Activated T-helper 2 cell treated with anti-CD3 and anti-CD28 coated beads, Interferon-gamma antibody, Interleukin-2, Interleukin-4, amounts not matched to agents 10 μg/mL and 5 μg/mL and 100 μg/mL, durations not matched to agents 14 hours and 24 hours and 36 hours (primary cell): ENCODE measurements at regions not wholly inside any gene's neighbourhood (a gene's known extent, or its start where the extent isn't known, plus 50 kb on each side); places are given as distances from the start of the nearest gene placed in this dataset.

Source experiments
- DNase-seq: peaks from one replicate; pipeline ENCODE4 v3.0.0; 2021; ENCODE audit warnings: low spot score
- H3K27ac Mint-ChIP-seq: one replicate; pipeline ENCODE4 v1.8.0; 2021; ENCODE audit warnings: mixed read lengths
- H3K27me3 Mint-ChIP-seq: one replicate; pipeline ENCODE4 v1.8.0; 2021; ENCODE audit warnings: low read depth, mixed read lengths
- H3K36me3 Mint-ChIP-seq: one replicate; pipeline ENCODE4 v1.8.0; 2021; ENCODE audit warnings: low read depth, mixed read lengths
- H3K4me1 Mint-ChIP-seq: one replicate; pipeline ENCODE4 v1.8.0; 2021; ENCODE audit warnings: low read depth, mixed read lengths
- H3K4me3 Mint-ChIP-seq: one replicate; pipeline ENCODE4 v1.8.0; 2021; ENCODE audit warnings: low read depth, mild to moderate bottlenecking, moderate library complexity, mixed read lengths
- H3K9me3 Mint-ChIP-seq: one replicate; pipeline ENCODE4 v1.8.0; 2021; ENCODE audit warnings: mixed read lengths
- intact Hi-C: fragments of 100-400 bp; cut with micrococcal nuclease; formaldehyde crosslinking; loops from one replicate; pipeline ENCODE4 v1.15.1; 2023

DNA sequence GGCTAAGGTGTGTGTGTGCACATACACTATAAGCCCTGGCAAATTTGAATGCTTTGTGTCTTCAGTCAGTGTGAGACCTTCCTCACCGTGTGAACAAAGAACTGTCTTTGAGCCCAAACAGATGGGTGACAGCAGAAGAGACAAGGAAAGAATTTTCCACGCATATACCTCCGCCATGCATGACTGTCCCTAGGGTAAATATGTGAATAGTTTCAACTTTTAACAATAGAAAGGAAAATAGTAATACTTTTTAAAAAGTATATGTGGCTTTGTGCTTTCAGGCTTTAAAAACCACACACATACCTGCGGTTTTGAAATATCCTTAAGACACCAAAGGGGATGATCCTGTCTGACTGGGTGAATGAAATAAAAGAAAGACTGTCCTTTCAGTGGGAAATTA lies 438.6 kb upstream of the MPDZ start:
- H3K4me3 Mint-ChIP-seq: no peak overlapping the region

DNA sequence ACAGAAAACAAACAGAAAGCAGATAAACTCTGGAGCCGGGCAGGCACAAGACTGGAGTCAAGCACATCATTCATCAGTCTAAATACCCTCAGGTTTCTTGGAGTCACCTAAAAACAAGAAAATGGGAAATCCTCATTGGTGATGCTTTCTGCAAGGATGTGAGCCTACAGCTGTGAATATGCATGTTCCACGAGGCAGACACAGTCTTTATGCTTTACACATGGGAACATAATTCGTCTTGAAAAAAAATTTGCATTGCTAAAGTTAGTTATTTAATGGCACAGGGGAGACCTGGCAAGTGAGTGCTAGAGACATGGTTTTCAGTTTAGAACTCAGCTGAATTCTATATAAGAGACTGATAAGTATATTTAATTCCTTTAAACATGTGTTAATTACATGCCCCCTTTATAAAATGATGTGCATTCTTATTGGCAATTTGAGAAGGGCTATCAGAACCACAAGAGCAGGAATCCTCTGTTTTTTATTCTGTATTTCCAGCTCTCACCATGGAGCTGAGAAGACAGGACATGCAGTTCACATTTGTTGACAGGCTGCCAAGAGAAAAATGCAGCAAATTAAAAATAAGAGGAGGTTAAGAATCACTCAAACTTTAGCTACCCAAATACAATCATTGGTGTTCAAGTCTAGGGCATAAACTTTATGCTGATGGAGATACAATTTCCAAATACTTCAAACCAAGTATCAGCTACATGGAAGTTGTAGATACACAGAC lies 438.0 kb upstream of the MPDZ start:
- no peaks in the 10 kb centered on the region for H3K4me1 Mint-ChIP-seq
- no peak overlapping the region for H3K4me3 Mint-ChIP-seq
- H3K36me3 Mint-ChIP-seq: no peaks in the 10 kb centered on the region
- DNase-seq: no peak
- no peaks in the 10 kb centered on the region for H3K9me3 Mint-ChIP-seq
- no peaks in the 10 kb centered on the region for H3K27me3 Mint-ChIP-seq
- no peak overlapping the region for H3K27ac Mint-ChIP-seq
- intact Hi-C loops: no loop called here

More for the DNA sequence above, 438.6 kb upstream of the MPDZ start:
- Mint-ChIP-seq H3K27me3 (no peaks in the 10 kb centered on the region), H3K36me3 (no peaks in the 10 kb centered on the region), H3K4me1 (no peaks in the 10 kb centered on the region), H3K27ac (no peak overlapping the region), H3K9me3 (no peaks in the 10 kb centered on the region)
- intact Hi-C loops: no loop called here
- DNase-seq: no peak

DNA sequence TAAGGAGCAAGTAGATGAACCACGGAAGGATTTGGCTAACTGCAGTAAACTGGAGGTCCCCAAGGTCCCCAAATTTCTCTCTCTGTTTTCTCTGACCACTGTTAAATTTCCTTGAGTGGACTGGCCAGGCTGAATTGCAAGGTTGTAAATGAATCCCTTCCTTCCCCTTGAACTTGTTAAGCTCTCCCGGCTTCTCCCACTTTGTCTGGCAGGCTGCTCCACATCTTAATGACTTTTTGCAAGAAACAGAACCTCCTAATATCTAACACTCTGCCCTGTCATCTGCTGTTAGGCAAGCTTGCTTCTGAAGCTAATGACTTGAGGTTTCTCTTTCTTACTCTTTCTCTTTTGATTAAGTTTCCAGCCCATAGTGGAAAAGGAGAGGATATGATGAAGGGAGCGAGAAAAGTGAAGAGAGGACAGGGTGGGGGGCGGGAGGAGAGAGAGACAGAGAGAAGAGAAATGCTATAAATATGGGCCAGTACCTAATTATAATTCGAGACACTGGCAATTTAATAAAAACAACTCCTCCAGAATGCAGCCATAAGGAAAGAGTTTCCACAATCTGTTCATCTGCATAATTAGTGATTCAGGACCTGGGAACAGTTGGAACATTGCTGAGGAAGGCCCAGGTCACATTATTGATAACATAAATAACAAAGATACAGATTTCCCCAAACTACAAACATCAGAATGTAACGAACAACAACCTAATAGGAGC lies 437.3 kb upstream of the MPDZ start:
- Mint-ChIP-seq H3K4me3 (no peak overlapping the region), H3K9me3 (no peaks in the 10 kb centered on the region), H3K27ac (no peak overlapping the region), H3K36me3 (no peaks in the 10 kb centered on the region), H3K4me1 (no peaks in the 10 kb centered on the region), H3K27me3 (no peaks in the 10 kb centered on the region)
- intact Hi-C loops: no loop called here
- DNase-seq: no peak

DNA sequence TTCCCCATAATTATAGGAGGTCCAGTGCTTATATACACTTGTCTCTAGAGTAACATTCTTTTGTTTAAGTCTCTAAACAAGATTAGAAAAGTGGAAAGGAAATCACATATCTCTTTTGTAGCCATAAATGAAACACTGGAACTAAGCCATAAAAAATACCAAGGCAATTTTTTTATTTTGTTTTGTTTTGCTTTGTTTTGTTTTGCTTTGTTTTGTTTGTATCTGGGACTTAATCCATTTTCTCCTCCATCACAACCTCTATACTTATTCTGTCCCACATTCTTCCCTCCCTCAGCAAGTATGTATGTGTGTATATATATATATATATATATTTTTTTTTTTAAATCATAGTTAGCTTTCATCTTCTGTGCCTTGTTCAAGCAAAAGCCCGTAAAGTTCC lies 436.6 kb upstream of the MPDZ start:
- no peaks in the 10 kb centered on the region for H3K27me3 Mint-ChIP-seq
- H3K4me3 Mint-ChIP-seq: no peak overlapping the region
- no peak for DNase-seq
- intact Hi-C loops: no loop called here
- H3K4me1 Mint-ChIP-seq: no peaks in the 10 kb centered on the region
- no peaks in the 10 kb centered on the region for H3K9me3 Mint-ChIP-seq
- H3K36me3 Mint-ChIP-seq: no peaks in the 10 kb centered on the region
- no peak overlapping the region for H3K27ac Mint-ChIP-seq

DNA sequence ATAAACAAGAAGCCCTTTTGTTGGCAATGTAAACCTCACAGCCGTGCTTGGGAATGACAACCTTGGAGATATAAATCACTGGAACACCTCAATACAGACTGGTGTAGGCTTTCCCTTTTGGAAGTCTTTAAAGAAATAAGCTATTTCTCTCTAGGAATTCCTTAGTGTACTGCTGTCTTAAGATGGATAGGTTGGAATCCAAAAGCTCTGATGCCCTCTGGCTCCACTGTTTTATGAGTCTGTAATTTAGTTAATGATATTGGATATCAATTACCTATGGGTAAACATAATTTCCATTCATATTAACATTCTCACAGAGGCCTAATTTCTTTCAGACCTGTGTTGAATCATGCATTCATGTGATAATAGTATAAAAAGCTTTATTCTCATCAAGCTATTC lies 435.9 kb upstream of the MPDZ start:
- H3K36me3 Mint-ChIP-seq: no peaks in the 10 kb centered on the region
- DNase-seq: no peak
- no peaks in the 10 kb centered on the region for H3K27me3 Mint-ChIP-seq
- peaks cover 3% of the 10 kb centered on the region for H3K9me3 Mint-ChIP-seq
- intact Hi-C loops: no loop called here
- H3K4me3 Mint-ChIP-seq: no peak overlapping the region
- H3K27ac Mint-ChIP-seq: no peak overlapping the region
- H3K4me1 Mint-ChIP-seq: no peaks in the 10 kb centered on the region

DNA sequence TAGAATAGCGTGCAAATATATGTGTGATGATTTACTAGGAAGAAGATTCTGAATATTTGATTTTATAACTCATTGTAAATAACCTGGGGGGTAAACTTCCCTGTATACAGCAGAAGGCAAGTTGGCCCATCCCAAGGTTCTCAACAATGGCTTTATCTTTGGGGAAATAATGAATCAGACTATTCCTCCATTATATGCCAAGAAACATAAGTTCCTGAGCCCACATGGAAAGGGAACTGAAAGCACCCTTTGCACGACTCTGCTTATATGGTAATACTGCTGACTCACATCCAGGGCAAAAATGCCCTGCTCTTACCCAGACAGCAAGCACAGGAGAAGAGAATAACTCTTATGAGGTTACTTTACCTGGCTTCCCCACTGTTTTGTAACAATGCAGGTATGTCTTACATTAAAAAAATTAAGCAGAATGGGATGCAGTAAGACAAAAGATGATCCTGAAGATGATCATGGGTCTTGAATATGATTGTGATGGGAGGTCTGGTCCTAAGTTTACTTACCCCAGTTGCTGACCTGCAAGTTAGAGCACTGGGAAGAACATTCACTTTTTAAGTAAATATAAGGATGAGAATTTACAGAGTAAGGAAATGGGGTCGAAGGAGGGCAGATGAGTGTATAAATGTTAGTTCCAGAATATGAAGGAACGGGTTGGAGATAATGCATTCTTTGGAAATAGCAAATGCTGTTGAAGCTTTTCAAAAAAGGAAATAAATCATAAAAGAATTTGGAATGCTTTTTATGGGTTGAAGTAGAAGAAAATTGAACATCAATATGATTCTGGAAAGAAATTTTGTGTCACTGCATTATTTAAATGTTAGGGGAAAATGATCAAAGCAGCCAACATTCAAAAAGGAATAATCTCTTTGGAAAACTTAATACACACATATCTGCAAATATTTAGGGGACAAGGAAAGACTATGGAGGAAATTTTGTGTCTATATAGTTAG lies 428.4 kb upstream of the MPDZ start:
- intact Hi-C loops: no loop called here
- Mint-ChIP-seq H3K27ac (no peak overlapping the region), H3K36me3 (no peaks in the 10 kb centered on the region), H3K9me3 (peaks cover 16% of the 10 kb centered on the region), H3K4me1 (no peaks in the 10 kb centered on the region), H3K4me3 (no peak overlapping the region), H3K27me3 (no peaks in the 10 kb centered on the region)
- no peak for DNase-seq

DNA sequence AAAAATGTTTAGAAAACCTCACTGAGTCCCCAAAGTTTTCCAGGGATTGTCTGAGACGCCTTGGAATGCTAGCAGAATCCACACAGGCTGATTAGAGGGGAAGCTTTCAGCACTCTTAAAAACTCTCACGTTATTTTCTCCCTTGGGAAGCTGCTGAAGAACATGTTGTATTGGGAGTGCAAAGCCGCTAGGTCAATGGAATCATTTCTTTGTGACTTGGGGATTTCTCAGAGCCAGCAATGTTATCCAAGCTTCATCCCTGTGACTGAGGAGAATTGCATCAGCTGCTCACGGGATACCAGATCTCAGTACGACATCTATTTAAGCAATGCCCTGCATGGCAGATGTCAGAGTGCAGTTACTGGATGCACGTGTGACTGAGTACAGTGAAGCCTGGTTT lies 426.4 kb upstream of the MPDZ start:
- Mint-ChIP-seq H3K27ac (no peak overlapping the region), H3K36me3 (no peaks in the 10 kb centered on the region), H3K4me3 (no peak overlapping the region), H3K4me1 (no peaks in the 10 kb centered on the region), H3K9me3 (peaks cover 16% of the 10 kb centered on the region), H3K27me3 (no peaks in the 10 kb centered on the region)
- intact Hi-C loops: no loop called here
- no peak for DNase-seq

DNA sequence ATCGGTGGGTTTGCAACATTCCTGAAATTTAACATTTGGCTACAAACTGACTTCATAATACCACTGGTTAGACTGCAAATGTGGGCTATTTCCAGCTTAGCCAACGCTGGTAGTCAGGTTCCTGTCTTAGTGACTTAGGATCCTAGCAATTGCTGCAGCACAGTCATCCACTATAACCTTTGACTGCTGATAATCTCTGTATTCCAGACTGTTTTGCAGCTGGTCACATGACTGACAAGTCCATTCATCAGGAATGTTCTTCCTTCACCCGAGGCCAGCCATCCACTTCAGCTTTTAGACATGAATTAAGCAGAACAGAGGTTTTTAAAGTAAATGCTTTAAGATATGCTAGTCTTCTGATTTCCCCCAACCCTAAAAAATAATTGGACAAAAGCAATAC lies 425.9 kb upstream of the MPDZ start:
- no peak for DNase-seq
- H3K4me1 Mint-ChIP-seq: no peaks in the 10 kb centered on the region
- H3K27ac Mint-ChIP-seq: no peak overlapping the region
- H3K36me3 Mint-ChIP-seq: no peaks in the 10 kb centered on the region
- H3K27me3 Mint-ChIP-seq: no peaks in the 10 kb centered on the region
- intact Hi-C loops: no loop called here
- no peak overlapping the region for H3K4me3 Mint-ChIP-seq
- peaks cover 12% of the 10 kb centered on the region for H3K9me3 Mint-ChIP-seq

DNA sequence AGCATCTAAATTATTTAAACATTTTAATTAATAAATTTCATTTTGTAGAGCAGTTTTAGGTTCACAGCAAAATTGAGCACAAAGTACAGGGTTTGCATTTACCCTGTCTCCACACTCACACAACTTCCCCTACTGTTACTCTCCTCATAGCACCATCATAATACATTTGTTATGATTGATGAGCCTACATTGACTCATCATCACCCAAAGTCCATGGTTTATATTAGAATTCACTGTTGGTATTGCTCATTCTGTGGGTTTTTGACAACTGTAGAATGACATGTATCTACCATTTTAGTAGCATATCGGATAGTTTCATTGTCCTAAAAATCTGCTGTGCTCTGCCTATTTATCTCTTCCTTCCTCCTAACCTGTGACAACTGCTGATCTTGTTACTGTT lies 411.1 kb upstream of the MPDZ start:
- Mint-ChIP-seq H3K27ac (no peak overlapping the region), H3K27me3 (no peaks in the 10 kb centered on the region), H3K9me3 (peaks cover 39% of the 10 kb centered on the region), H3K4me1 (no peaks in the 10 kb centered on the region), H3K4me3 (no peak overlapping the region), H3K36me3 (no peaks in the 10 kb centered on the region)
- no peak for DNase-seq
- intact Hi-C loops: no loop called here

DNA sequence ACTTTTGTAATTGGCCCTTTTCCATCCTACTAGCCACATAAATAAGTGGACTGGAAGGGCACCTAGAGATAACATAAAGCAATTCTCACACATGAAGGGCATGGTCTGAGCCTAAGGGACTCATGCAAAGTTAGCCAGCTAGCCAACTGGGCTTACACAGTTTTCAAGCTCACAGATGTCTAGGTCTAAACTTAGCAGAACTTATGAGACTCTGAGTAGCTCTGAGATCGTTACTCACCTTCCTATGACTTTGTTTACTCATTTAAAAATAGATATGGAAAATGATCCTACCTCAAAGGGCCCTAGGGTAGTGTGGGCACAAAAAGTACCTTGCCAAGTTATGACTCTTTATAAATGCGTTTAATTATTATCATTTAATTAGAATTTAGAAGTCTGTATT lies 410.4 kb upstream of the MPDZ start:
- Mint-ChIP-seq H3K36me3 (no peaks in the 10 kb centered on the region), H3K4me1 (no peaks in the 10 kb centered on the region), H3K9me3 (peaks cover 39% of the 10 kb centered on the region), H3K27me3 (no peaks in the 10 kb centered on the region), H3K27ac (no peak overlapping the region), H3K4me3 (no peak overlapping the region)
- intact Hi-C loops: no loop called here
- DNase-seq: no peak

DNA sequence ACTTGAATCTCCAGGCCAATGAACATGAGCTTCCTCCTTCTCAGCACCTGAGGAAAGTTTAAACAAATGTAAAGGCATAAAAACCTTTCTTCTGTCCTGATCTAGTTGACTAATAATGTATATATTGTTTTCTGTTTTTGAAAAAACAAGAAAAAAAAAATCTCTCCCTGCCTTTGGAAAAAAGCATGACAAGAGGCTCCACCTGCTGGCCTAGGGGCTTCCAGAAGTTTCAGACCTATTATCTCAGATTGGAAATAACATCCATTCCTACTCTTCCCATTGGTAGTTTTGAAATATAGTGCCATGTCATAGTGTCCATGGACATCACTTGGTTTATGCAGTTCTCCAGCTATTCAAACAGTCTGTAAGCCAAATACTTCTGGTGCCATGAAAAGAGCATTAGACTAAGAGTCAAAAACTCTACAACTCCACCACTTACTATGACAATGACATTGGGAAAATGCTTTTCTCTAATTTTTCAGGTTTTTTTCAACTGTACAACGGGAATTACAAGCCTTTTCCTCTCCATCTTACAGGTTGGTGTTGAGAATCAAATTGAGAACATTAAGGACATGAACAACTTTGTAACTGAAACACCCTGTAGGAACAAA lies 409.6 kb upstream of the MPDZ start:
- Mint-ChIP-seq H3K4me3 (no peak overlapping the region), H3K27ac (no peak overlapping the region), H3K4me1 (no peaks in the 10 kb centered on the region), H3K36me3 (no peaks in the 10 kb centered on the region), H3K27me3 (no peaks in the 10 kb centered on the region), H3K9me3 (peaks cover 31% of the 10 kb centered on the region)
- intact Hi-C loops: no loop called here
- DNase-seq: no peak

DNA sequence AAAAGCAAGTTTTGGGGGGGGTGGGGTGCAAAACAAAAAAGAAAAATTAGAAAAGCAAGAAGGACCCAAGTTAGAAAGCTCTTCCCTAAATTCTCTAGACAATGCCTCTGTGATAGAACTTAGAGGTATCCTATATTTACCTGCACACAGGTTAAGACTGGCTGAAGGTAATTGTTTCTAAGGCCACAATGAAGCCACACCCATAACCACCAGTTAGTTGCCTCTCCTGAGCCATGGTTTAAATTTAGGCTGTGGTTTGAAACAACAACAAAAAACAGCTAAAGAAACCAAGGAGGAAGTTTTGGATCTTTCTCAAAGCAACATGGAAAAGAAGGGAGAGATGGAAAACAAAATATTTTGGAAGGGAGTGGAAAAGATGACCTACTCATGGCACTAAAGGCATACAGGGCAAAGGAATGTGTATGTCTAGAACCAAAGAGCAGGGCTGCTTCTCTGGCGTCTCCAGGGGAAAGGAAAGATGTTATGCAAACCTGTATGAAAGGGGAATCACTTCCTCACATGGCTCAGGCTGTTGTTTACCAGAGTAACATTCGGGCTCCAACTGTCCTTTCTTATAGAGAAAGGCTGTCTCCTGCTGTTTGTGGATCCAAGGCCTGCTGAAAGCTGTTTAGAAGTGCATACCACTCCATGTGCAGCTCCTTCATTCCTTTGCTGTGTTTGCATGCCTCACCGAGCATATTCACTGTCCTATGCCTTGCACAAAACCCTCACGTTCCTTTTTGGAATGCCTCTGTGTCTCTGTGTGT lies 408.9 kb upstream of the MPDZ start:
- Mint-ChIP-seq H3K27ac (no peak overlapping the region), H3K27me3 (no peaks in the 10 kb centered on the region)

More for the DNA sequence above, 408.9 kb upstream of the MPDZ start:
- Mint-ChIP-seq H3K36me3 (no peaks in the 10 kb centered on the region), H3K9me3 (peaks cover 24% of the 10 kb centered on the region), H3K4me3 (no peak overlapping the region), H3K4me1 (no peaks in the 10 kb centered on the region)
- no peak for DNase-seq
- intact Hi-C loops: no loop called here
